H1 (cell line): ENCODE measurements at regions not wholly inside any gene's neighbourhood (a gene's known extent, or its start where the extent isn't known, plus 50 kb on each side); places are given as distances from the start of the nearest gene placed in this dataset.
"Not testable (repeated sequence)": the region's sequence is repeated elsewhere in the genome, so short reads cannot be mapped to it uniquely, and the experiment has no call there.

ENCODE experiments used
- CTCF ChIA-PET: fragments of 300-600 bp; sonication (Branson Sonifier 250); formaldehyde crosslinking; loops from one replicate; lab custom pipeline; 2021; ENCODE audit not compliant: partially characterized antibody; lab: Charles Lee
- POLR2A ChIA-PET: fragments of 300-600 bp; sonication (Branson Sonifier 250); formaldehyde crosslinking; loops from one replicate; lab custom pipeline; 2021; ENCODE audit warnings: inconsistent platforms; ENCODE audit not compliant: partially characterized antibody; lab: Charles Lee
- DNase-seq, 2 experiments: peaks; one replicate each; pipeline versions ENCODE4 v3.0.0 to v3.0.0-alpha.2; 2010 to 2022; ENCODE audit warnings: low spot score in 2 of 2, low read depth in 1 of 2, mixed read lengths in 1 of 2
- FAIRE-seq: peaks from 2 replicates; lab custom pipeline; 2011; peaks lifted over from hg19 to GRCh38; lab: Jason Lieb, UNC
- H2AFZ ChIP-seq: 2 replicates; pipeline ENCODE4 v1.8.1; 2012; ENCODE audit warnings: low read length, inconsistent platforms
- H2AK5ac ChIP-seq: 2 replicates; pipeline ENCODE4 v1.6.1; 2013; ENCODE audit warnings: low read depth, low read length
- H2BK120ac ChIP-seq: replicated peaks from 2 replicates; pipeline ENCODE3; 2013; ENCODE audit warnings: low read depth, low read length, inconsistent platforms
- H2BK12ac ChIP-seq: 2 replicates; pipeline ENCODE4 v1.6.1; 2013; ENCODE audit warnings: low read depth, low read length
- H2BK15ac ChIP-seq: 2 replicates; pipeline ENCODE4 v1.6.1; 2013; ENCODE audit warnings: low read length
- H2BK20ac ChIP-seq: 2 replicates; pipeline ENCODE4 v1.6.1; 2013; ENCODE audit warnings: low read length
- H2BK5ac ChIP-seq: 2 replicates; pipeline ENCODE4 v1.6.1; 2013; ENCODE audit warnings: low read depth, low read length
- H3K14ac ChIP-seq: 2 replicates; pipeline ENCODE4 v1.6.1; 2013; ENCODE audit warnings: inconsistent platforms; ENCODE audit not compliant: insufficient read length
- H3K18ac ChIP-seq: 2 replicates; pipeline ENCODE4 v1.6.1; 2013; ENCODE audit warnings: low read length; ENCODE audit errors: extremely low read depth
- H3K23ac ChIP-seq: 2 replicates; pipeline ENCODE4 v1.6.1; 2013; ENCODE audit warnings: inconsistent platforms; ENCODE audit not compliant: insufficient read length
- H3K23me2 ChIP-seq: 2 replicates; pipeline ENCODE4 v1.6.1; 2013; ENCODE audit warnings: low read depth, low read length
- H3K27ac ChIP-seq: 2 replicates; pipeline ENCODE4 v1.6.1; 2011; ENCODE audit warnings: low read depth, low read length, inconsistent platforms
- H3K27me3 ChIP-seq, 4 experiments: replicated peaks in 1 of 4; 1 replicate in 1 of 4; 2 replicates in 3 of 4; pipeline versions ENCODE4 v1.6.1 to v1.8.1; 2011 to 2013; ENCODE audit warnings: low read length in 3 of 4, mild to moderate bottlenecking in 3 of 4, inconsistent platforms in 2 of 4, mixed read lengths in 2 of 4, moderate library complexity in 1 of 4; ENCODE audit not compliant: control insufficient read depth in 3 of 4, insufficient read depth in 3 of 4; ENCODE audit errors: extremely low read depth in 1 of 4
- H3K36me3 ChIP-seq, 4 experiments: 2 replicates each; pipeline versions ENCODE4 v1.6.1 to v1.8.1; 2011 to 2013; ENCODE audit warnings: mild to moderate bottlenecking in 4 of 4, low read length in 3 of 4, moderate library complexity in 2 of 4, control low read depth in 1 of 4, inconsistent platforms in 1 of 4; ENCODE audit not compliant: insufficient read depth in 4 of 4, control insufficient read depth in 2 of 4
- H3K4ac ChIP-seq: replicated peaks from 2 replicates; pipeline ENCODE3; 2013; ENCODE audit warnings: low read length, low read depth, mixed read lengths, inconsistent platforms; ENCODE audit not compliant: insufficient read length
- H3K4me1 ChIP-seq, 4 experiments: replicated peaks in 1 of 4; 1 replicate in 1 of 4; 2 replicates in 3 of 4; pipeline versions ENCODE4 v1.6.1 to v1.8.1; 2011 to 2013; ENCODE audit warnings: low read length in 3 of 4, inconsistent platforms in 2 of 4, mixed read lengths in 1 of 4; ENCODE audit not compliant: insufficient read depth in 4 of 4, control insufficient read depth in 3 of 4
- H3K4me2 ChIP-seq, 2 experiments: 2 replicates each; pipeline versions ENCODE4 v1.6.1 to v1.8.1; 2011 to 2013; ENCODE audit warnings: low read depth in 2 of 2, low read length in 2 of 2, control low read depth in 1 of 2, inconsistent platforms in 1 of 2, mild to moderate bottlenecking in 1 of 2; ENCODE audit not compliant: insufficient read depth in 1 of 2
- H3K4me3 ChIP-seq, 4 experiments: fragments of 200-600, 300-600 bp in 1 of 4; sonication (generic), shearing (Covaris generic), sonication (Bioruptor Twin) in 1 of 4; 2 replicates each; pipeline versions ENCODE4 v1.5.1 to v1.8.1; 2011 to 2016; ENCODE audit warnings: low read length in 4 of 4, low read depth in 3 of 4, control low read depth in 2 of 4, inconsistent platforms in 2 of 4, mild to moderate bottlenecking in 2 of 4, mixed read lengths in 1 of 4, moderate library complexity in 1 of 4; ENCODE audit not compliant: insufficient read depth in 2 of 4; ENCODE audit errors: extremely low read depth in 1 of 4
- H3K56ac ChIP-seq: replicated peaks from 2 replicates; pipeline ENCODE3; 2013; ENCODE audit warnings: low read depth, mild to moderate bottlenecking, mixed read lengths, low read length, inconsistent platforms; ENCODE audit not compliant: insufficient read length
- H3K79me1 ChIP-seq: 2 replicates; pipeline ENCODE4 v1.6.1; 2013; ENCODE audit warnings: low read depth, low read length, control low read depth
- H3K79me2 ChIP-seq, 2 experiments: 2 replicates each; pipeline versions ENCODE4 v1.6.1 to v1.8.1; 2012 to 2013; ENCODE audit warnings: low read length in 2 of 2, mild to moderate bottlenecking in 2 of 2, inconsistent platforms in 1 of 2; ENCODE audit not compliant: insufficient read depth in 2 of 2, control insufficient read depth in 1 of 2
- H3K9ac ChIP-seq, 4 experiments: replicated peaks in 1 of 4; 1 replicate in 1 of 4; 2 replicates in 3 of 4; pipeline versions ENCODE4 v1.6.1 to v1.8.1; 2011 to 2013; ENCODE audit warnings: low read depth in 3 of 4, low read length in 3 of 4, control low read depth in 2 of 4, mild to moderate bottlenecking in 2 of 4, moderate library complexity in 2 of 4, inconsistent platforms in 1 of 4; ENCODE audit errors: extremely low read depth in 1 of 4
- H3K9me3 ChIP-seq, 2 experiments: 2 replicates each; pipeline versions ENCODE4 v1.6.1 to v1.8.1; 2012 to 2013; ENCODE audit warnings: mild to moderate bottlenecking in 2 of 2, moderate library complexity in 2 of 2, control low read depth in 1 of 2, inconsistent platforms in 1 of 2, low read depth in 1 of 2, low read length in 1 of 2, mixed read lengths in 1 of 2; ENCODE audit not compliant: insufficient read depth in 2 of 2
- H4K20me1 ChIP-seq, 2 experiments: replicated peaks in 1 of 2; 2 replicates each; pipeline versions ENCODE3 to v1.8.1; 2011 to 2013; ENCODE audit warnings: inconsistent platforms in 2 of 2, low read length in 2 of 2, mild to moderate bottlenecking in 1 of 2; ENCODE audit not compliant: insufficient read depth in 2 of 2, control insufficient read depth in 1 of 2
- H4K5ac ChIP-seq: 2 replicates; pipeline ENCODE4 v1.6.1; 2013; ENCODE audit warnings: low read length, low read depth, mixed read lengths, inconsistent platforms; ENCODE audit not compliant: insufficient read length
- H4K8ac ChIP-seq: 2 replicates; pipeline ENCODE4 v1.8.0; 2013; ENCODE audit warnings: mild to moderate bottlenecking, moderate library complexity, low read length, inconsistent platforms; ENCODE audit not compliant: insufficient read depth; ENCODE audit errors: extremely low read depth
- H4K91ac ChIP-seq: replicated peaks from 2 replicates; pipeline ENCODE3; 2013; ENCODE audit warnings: low read length, mixed read lengths, inconsistent platforms; ENCODE audit not compliant: insufficient read length
- RAD21 ChIP-seq, 2 experiments: IDR thresholded peaks in 1 of 2; conservative IDR thresholded peaks in 1 of 2; 2 replicates each; pipeline ENCODE4 v1.6.1; 2011; ENCODE audit warnings: low read depth in 2 of 2, low read length in 2 of 2, improper control_type of control experiment in 1 of 2, inconsistent platforms in 1 of 2, mild to moderate bottlenecking in 1 of 2, moderate library complexity in 1 of 2
- WGBS, 2 experiments: shearing (Covaris generic) in 1 of 2; methylation state at CpG; one replicate each; pipeline versions ENCODE4 v1.1.6 to v1.1.7; 2013 to 2015; ENCODE audit warnings: low lambda C conversion rate in 2 of 2, mixed read lengths in 2 of 2, inconsistent platforms in 1 of 2, low coverage in 1 of 2, missing lambda C conversion rate in 1 of 2; ENCODE audit not compliant: insufficient replicate concordance in 2 of 2, insufficient coverage in 1 of 2, insufficient read length in 1 of 2; ENCODE audit errors: extremely low coverage in 1 of 2, missing lambda C conversion rate in 1 of 2; 5-methylcytosine and 5-hydroxymethylcytosine counted together

DNA sequence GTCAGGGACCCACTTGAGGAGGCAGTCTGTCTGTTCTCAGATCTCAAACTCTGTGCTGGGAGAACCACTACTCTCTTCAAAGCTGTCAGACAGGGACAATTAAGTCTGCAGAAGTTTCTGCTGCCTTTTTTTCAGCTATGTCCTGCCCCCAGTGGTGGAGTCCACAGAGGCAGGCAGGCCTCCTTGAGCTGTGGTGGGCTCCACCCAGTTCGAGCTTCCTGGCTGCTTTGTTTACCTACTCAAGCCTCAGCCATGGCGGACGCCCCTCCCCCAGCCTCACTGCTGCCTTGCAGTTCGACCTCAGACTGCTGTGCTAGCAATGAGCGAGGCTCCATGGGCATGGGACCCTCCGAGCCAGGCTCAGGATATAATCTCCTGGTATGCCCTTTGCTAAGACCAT lies 89.3 kb downstream of the ZIC4 start:
- H4K5ac ChIP-seq, H3K36me3 ChIP-seq, H3K18ac ChIP-seq, H2BK5ac ChIP-seq, H2AFZ ChIP-seq, H3K27me3 ChIP-seq: not testable (repeated sequence)
- TF ChIP-seq RAD21 (IDR thresholded peaks at IDR 0.05 in 1 of 2, conservative IDR thresholded peaks at IDR 0.05 in 1 of 2; ENCODE audit: low read depth in 2 of 2, low read length in 2 of 2), result peak in 1 of 2 experiments; percentile 5; a peak in 1 of 4 replicates
- TF ChIP-seq, all 59 proteins: peak for 1; not testable (repeated sequence) for 58
- FAIRE-seq, H3K14ac ChIP-seq, H2BK20ac ChIP-seq, H3K27ac ChIP-seq, H4K91ac ChIP-seq, H3K9ac ChIP-seq, H3K4me1 ChIP-seq, H3K79me1 ChIP-seq, H3K4me2 ChIP-seq, H3K56ac ChIP-seq, H3K23ac ChIP-seq, POLR2A ChIA-PET, H3K23me2 ChIP-seq, H3K79me2 ChIP-seq, H3K9me3 ChIP-seq, H4K8ac ChIP-seq, H2BK120ac ChIP-seq, DNase-seq, H3K4ac ChIP-seq, H2AK5ac ChIP-seq, H4K20me1 ChIP-seq, H2BK15ac ChIP-seq, H3K4me3 ChIP-seq: not testable (repeated sequence)
- CTCF ChIA-PET, result interaction anchor here (0.6 to 1.7 kb wide), 5 partner anchors 14 to 82 kb away, joined by 3 to 4 read pairs (median 4); no protein-coding TSS in a partner anchor
- peak overlapping the region; percentile 75; the same call in 1 of the 2 replicates for H2BK12ac ChIP-seq
- 91% methylated on average over 5 of the region's 6 CpGs; no CpG with 5 or more reads in 1 of the 2 experiments for WGBS, 2 experiments
